NCI-H146 treated with DMSO at 0.1 percent for 48 hours (cell line): ENCODE measurements at regions not wholly inside any gene's neighbourhood (a gene's known extent, or its start where the extent isn't known, plus 50 kb on each side); places are given as distances from the start of the nearest gene placed in this dataset.

ENCODE experiments used
- DNase-seq: peaks from one replicate; lab custom pipeline; 2025; ENCODE audit not compliant: unreplicated experiment; lab: John Stamatoyannopoulos, UW

GRCh38 chr6:156315146-156315545, 462.0 kb upstream of the ARID1B start:
- no peak for DNase-seq

GRCh38 chr6:156313037-156313436, 464.1 kb upstream of the ARID1B start:
- DNase-seq: no peak

DNA sequence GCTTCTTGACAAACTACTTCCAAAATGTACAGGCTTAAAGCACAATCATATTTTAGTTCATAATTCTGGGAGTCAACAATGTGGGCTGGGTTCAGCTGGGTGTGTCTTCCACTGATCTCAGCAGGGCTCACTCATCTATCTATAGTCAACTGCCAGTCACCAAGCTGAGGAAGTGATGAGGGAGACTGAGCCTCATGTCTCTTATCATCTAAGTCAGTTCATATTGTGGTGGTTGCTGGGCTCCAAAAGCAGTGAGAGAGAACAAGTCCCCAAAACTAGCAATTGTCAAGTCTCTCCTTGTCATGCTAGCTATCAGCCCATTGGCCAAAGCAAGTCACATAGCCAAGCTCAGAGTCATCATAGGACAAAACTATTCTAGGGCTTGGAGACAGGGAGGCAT, 465.9 kb upstream of the ARID1B start:
- no peak for DNase-seq

GRCh38 chr6:156310701-156311100, 466.5 kb upstream of the ARID1B start:
- peak; percentile 31 for DNase-seq

GRCh38 chr6:156309017-156309416, 468.2 kb upstream of the ARID1B start:
- DNase-seq: no peak

- DNase-seq: no peak
Observed at GRCh38 chr6:156308604-156309003, 468.6 kb upstream of the ARID1B start.

DNA sequence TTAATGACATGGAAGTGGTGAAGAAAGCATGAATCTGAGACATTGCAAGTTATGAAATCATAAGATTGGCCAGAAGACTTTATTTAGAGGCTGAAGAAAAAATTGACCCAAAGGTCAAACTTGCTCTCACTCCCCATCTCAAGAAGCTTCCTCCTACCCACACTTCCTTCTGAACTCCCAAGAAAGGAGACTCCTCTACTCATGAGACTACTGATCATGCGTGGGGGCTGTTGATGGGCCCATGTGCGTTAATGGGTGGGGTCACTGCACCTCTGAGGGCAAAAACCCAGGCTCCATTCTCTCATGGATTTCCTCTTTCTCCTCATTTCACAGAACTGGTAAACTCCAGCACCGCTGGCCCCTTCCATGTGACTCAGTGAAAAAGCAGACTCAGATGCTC, 470.6 kb upstream of the ARID1B start:
- no peak for DNase-seq

GRCh38 chr6:156283091-156283490, 494.1 kb upstream of the ARID1B start:
- DNase-seq: peak; percentile 50

DNA sequence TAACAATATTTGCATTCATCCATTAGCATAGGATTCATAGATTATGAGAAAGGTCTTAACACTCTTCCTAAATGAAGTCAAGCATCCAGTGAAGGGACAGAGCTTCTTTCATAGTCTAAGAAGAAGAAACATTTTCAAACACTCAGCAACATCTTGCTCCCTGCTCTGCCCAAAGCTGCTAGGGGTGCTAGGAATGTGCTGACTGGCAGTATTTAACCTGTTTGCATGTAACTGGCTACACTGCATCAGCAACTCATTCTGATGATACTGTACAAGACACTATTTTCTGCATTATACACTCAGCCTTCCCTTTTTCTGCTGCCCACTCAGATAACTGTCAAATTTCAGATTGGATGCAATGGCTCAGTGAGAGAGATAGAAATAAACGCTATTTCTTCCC, 495.1 kb upstream of the ARID1B start:
- DNase-seq: no peak

DNA sequence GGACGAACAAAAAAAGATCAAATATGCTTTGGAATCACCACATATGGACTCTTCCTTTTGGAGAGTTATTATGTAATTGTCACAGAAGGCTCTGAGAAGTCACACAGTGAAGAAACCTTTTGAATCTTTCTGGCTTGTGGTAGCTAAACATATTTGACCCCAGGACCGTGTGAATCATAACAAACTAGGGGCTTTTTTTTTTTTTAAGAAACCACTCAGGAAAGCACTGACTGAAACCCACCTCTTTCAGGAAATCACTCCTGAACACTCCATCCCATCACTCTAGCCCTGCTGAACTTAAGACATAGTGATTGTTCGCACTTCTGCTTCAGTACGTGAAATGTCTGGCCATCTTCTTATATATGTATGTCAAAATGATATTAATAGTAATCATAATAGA, 495.9 kb upstream of the ARID1B start:
- DNase-seq: no peak

- peak; percentile 90 for DNase-seq
Observed at GRCh38 chr6:156280065-156280464, 497.1 kb upstream of the ARID1B start.

DNA sequence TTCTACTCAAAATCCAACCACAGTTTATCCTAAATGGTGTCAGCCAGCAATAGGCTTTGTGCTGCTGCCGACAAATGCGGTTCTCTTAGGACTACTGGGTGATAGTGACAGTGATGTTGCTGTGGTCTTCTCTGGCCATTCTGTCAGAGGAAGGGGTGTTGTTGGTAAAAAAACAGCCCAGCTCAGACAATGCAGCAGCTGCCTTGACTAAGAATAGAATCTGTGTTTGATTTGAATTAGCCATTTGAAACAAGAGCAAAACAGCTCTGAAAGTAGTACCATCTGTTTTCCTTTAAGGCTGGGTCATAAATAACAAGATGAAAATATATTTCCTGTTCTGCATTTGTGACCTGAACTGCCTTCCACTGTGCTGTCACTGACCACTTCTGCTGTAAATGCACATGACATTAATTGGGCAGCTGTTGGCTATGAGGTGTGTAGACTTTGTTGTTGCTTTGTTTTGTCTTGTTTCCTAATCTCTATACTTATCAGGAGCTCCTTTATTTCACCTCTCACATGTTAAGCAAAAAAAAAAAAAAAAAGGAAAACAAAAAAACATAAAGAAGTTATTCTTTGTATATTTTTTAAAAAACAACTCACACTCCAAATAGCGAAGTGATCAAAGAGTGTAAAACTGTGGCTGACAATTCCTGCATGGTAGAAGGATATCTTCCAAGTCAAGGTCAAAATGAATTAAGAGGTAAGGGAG, 497.8 kb upstream of the ARID1B start:
- DNase-seq: peak; percentile 86

- no peak for DNase-seq
Observed at GRCh38 chr6:156273065-156273711, 504.0 kb upstream of the ARID1B start.

DNA sequence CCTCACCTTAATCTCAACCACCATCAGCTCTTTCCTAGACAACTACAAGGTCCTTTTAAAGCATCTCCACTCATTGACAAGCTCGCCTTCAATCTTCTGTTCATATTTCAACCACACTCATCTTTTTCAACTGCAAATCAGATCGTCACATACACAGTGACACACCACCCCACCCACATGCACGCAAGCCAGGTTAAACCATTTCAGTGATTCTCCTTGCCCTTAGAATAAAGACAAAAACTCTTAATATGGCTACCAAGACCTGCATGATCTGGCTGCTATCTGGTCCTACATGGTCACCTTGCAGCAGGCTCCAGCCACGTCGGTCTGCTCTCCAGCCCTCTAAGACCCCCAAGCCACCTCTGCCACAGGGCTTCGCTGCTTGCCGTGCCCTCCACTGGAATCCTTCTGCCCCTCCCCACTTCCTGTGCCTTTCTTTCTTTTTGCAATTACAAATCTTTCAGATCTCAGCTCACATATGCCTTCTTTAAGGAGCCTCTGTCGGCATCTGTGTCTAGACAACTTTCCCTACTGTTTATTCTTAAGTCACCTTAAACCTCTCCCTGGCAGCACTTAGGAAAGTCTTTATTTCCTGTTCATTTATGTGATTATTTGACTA, 507.3 kb upstream of the ARID1B start:
- no peak for DNase-seq

GRCh38 chr6:156268849-156269248, 508.3 kb upstream of the ARID1B start:
- DNase-seq: no peak

DNA sequence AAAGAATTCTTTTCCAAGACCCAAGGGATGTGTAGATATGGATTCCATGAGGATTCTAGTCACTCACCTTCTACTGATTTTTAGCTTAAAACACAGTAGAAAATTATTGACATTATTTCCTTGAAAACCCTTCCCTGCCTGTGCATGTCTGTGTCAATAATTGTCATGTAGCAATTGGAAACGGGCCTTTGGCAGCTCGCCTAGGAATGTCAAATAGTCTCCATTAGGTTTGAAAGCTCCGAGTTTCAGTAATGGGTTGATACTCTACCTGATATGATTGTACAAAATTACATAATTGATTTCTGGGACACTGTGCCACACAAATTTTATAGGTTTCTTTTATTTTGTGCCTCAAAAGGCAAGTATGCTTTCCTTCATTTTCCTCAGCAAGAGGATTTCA, 515.2 kb upstream of the ARID1B start:
- peak; percentile 84 for DNase-seq

- no peak for DNase-seq
Observed at GRCh38 chr6:156260815-156261214, 516.4 kb upstream of the ARID1B start.

DNA sequence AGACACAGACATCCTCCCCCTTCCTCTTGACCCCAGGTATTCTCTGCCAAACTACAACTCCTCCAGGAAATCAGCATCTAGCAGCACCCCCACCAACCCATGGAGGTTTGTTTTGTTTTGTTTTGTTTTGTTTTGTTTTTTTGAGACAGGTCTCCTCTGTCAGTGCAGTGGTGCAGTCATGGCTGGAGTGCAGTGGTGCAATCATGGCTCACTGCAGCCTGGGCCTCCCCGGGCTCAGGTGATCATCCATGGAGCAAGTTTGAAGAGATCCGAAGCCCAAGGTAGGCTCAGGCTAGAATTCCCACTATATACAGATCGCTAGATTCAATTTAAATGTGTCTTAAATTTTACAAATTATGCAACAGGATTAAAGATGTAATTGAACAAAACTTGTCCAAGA, 518.2 kb upstream of the ARID1B start:
- DNase-seq: no peak

- no peak for DNase-seq
Observed at GRCh38 chr6:156256161-156256560, 521.0 kb upstream of the ARID1B start.

GRCh38 chr6:156254240-156254639, 522.9 kb upstream of the ARID1B start:
- DNase-seq: no peak

GRCh38 chr6:156250593-156250992, 526.6 kb upstream of the ARID1B start:
- no peak for DNase-seq

DNA sequence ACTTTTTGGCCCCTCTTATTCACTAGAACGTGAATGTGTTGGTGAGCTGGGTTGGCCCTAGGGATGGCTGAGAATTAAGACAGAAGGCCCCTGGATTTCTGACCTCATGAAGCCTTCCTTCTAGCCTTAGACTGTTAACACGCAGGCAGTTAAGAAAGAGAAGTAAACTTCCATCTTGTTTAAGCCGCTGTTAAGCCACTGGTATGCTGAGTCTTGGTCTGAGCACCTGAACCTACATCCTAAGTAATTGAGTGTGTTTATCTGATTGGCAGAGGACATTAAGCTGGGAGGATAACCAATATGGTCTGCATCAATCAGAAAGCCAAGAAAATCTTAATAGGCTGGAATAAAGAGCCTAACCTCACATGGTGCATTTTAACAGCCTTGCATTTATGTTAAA, 535.0 kb upstream of the ARID1B start:
- no peak for DNase-seq
